Activated CD4-positive, alpha-beta T cell treated with anti-CD3 and anti-CD28 coated beads, Interleukin-2, amount 50 U/mL, for 4 hours (primary cell): ENCODE measurements at regions not wholly inside any gene's neighbourhood (a gene's known extent, or its start where the extent isn't known, plus 50 kb on each side); places are given as distances from the start of the nearest gene placed in this dataset.
"Not testable (repeated sequence)": the region's sequence is repeated elsewhere in the genome, so short reads cannot be mapped to it uniquely, and the experiment has no call there.

Experiments used
- DNase-seq, 2 experiments: peaks; one replicate each; pipeline ENCODE4 v3.0.0-alpha.2; 2020

DNA sequence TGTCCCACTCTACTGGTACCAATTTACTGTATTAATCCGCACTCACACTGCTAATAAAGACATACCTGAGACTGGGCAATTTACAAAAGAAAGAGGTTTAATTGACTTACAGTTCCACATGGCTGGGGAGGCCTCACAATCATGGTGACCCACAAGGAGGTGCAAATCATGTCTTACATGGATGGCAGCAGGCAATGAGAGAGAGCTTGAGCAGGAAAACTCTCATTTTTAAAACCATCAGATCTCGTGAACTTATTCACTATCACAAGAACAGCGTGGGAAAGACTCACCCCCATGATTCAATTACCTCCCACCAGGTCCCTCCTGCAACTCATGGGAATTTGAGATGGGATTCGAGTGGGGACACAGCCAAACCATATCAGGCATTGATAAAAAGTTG, 298.5 kb downstream of the DUSP6 start:
- DNase-seq = not testable (repeated sequence)

DNA sequence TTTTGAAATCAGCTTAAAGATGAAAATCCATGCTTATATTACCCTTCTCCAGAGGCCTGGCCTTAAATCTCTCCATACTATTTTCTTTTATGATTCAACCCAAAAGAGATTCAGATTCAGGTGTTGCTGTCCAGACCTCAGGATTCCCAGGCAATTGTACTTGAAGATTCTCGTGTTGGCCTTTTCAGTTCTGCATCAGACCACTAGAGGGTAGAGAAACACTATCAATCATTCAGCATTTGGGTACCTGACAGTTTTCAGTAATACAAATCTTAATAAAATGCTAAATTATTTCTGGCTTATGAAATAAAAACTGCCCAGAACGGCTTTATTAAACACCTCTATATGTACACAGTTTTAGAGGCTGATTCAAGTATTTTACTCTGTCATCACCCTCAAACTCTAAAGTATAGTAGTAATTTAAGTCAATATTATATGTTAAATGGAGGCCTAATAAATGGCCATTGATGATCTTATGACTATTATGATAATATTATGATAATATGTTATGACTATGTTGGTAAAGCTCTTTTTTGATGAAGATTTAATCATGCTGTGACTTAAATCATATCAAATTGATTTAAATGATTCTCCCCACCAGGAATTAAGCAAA, 301.1 kb downstream of the DUSP6 start:
- DNase-seq = no peak

DNA sequence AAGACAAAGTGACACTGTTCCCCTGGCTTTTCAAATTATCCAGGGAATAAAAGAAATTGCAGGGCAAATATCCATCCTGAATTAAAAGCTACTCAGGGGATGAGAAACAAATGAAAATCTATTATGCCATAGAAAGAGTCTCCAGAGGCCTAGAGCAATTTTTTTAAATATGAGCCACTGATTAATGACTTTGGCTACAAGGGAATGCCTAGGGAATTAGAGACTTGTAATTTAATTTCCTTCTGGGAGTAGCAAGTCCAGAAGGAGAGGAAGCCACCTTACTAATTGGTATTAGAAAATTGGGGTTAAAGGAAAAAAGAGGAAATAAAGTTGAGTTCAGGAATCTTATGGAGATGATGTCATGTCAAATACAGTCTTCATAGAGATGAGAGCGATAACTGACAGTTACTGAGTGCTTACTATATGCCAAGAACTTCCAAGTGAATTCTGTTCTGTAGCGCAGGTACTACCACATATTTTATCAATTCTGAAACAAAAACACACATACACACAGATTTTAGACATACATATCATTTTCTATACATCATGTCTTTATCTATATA, 304.4 kb downstream of the DUSP6 start:
- DNase-seq = no peak

DNA sequence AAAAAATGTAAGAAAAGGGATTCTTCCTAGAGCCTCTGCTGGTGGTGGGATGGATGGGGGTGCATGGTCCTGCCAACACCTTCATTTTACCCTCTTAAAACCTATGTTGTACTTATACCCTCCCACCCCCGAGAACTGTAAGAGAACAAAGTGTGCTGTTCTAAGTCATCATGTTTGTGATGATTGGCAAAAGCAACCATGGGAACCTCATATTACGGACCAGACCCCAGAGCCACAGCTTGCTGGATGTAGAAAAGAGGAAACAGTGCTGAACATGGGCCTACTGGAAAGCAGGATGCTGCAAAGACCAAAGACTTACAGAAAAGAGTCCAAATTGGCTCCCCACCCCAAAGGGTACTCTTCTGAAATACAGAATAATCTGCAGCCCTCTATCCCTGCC, 311.2 kb downstream of the DUSP6 start:
- DNase-seq = no peak

DNA sequence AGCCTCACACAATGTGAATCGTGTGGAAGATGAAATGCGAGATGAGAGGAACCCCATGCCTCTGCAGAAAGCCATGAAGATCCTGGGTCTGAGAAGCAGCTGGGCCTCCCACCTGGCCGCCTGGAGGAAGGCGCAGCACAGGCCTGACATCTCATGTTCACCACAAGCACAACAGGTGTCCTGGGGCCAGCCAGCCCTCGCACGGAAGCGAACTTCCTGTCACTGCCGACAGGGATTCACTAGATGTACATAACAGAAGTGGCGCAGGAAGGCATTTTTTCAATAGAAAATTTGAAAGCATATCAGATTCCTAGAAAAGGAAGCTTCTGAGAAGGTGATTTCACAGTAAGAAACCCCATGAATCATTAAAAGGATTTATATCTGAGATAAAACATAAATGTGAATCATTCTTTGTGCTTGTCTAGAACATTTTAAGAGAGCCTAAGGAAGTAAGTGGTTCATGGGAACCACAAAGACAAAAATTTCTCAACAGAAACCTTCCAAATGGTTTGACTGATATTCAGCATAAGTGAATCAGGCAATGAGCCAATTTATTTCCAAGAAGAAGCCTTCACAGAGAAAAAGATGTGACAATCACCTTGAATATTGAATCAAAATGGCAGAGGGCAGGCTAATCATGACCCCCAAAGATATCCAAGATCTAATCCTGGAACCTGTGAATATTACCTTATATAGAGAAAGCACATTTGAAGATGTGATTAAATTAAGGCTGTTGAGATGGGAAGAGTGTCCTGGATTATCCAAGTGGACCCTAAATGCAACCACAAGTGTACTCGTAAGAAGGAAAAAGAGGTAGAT, 311.9 kb downstream of the DUSP6 start:
- DNase-seq = peak; percentile 71 to 79

DNA sequence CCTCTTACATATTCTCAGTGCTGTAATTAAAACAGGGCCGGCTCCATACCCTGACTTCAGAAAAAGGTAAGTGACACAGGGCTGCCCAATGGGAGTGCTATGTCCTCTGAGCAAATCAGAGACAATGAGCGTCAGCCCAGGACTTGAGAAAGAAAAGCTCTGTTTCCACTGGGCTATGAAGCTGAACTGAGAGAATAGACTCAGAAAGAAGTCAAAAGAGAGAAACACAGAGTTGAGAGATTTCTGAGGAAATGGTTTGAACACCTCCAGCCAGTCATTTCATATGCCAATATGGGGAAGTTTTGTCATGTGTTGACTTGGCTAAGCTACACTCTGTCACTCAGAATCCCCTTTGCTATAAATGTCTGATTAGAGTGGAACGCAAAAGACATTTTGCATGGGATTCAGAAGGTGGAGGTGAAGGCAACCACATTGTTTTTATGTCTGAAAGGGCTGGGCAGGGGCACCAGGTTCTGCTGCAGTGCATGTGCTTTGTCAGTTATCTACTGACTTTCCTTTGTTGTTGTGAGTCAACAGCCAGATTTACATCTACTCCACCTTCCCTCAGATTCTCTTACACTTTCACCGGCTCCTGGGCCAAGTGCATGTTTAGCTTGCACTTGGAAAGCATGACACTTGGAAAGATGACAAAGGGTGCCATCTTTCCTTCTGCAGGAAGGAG, 313.3 kb downstream of the DUSP6 start:
- no peak for DNase-seq

DNA sequence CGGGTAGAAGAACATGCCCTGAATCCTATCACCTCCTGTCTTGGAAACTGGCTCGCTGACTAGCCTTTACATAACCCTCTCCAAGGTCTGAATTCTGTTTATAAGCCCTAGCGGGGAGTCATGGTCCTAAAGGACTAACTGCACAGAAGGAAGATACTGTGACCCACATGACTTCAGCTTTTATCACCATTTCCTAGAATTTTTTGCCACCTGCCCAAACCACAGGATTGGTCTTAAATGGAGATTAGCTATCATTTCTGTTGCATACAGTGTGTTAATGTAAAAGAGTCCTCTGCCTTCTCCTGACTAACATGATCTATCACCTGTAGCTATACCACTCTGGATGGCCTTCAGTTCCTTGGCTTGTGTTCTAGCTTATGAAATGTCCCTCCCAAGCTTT, 319.2 kb downstream of the DUSP6 start:
- DNase-seq = no peak

DNA sequence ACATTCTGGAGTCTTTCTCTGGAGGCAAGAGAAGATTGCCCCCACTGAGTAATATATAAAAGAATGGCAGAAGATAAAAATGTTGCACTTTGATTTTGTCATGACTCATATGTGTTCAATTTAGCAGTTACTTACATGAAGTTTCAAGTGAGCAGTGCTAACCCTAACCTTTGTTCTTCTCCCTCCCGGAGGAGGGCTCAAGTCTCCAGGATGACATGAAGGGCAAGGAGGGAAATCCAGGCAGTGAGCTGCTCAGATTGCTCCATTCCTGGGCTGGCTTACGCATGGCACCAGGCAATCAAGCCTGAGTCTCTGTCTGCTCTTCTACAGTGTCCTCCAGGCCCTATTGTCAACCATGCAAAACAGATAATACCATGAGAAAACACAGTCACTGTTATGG, 322.3 kb downstream of the DUSP6 start:
- no peak for DNase-seq

DNA sequence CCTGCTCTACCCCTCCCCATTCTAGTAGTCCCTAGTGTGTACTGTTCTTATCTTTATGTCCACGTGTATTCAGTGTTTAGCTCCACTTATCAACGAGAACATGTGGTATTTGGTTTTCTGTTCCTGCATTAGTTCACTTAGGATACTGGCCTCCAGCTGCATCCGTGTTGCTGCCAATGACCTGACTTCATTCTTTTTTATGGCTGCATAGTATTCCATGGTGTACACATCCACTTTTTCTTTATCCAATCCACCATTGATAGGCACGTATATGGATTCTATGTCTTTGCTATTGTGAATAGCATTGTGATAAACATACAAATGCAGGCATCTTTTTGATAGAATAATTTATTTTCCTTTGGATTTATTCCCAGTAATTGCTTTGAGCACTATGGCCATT, 327.7 kb downstream of the DUSP6 start:
- no peak for DNase-seq

DNA sequence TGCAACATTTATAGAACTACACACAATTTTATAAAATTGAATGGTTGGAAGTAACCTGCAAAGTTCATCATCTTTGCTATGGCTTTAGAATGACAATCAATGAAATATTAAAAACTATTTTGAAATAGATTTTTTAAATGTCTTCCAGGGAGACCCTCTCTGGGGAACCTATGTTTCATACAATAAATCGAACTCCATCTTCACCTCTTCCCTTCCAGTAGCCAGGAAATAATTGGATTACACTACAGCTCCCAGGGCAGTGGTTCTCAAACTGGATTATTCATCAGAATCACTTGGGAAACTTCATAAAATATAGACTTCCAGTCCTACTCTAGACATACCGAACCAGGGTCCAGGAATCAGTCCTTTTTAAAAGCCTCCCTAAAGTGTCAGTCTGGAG, 328.4 kb downstream of the DUSP6 start:
- no peak for DNase-seq

DNA sequence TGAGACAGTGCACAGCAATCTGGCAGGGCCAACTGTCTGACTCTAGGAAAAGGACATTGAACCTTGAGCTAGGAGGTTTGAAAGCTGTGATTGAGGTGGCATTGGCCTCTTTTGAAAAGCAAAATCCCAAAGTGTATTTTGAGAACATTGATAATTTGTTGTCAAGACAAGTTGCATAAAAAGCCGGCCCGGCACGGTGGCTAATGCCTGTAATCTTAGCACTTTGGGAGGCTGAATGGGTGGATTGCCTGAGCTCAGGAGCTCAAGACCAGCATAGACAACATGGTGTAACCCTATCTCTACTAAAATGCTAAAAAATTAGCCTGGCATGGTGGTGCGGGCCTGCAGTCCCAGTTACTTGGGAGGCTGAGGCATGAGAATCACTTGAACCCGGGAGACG, 331.6 kb downstream of the DUSP6 start:
- no peak for DNase-seq

DNA sequence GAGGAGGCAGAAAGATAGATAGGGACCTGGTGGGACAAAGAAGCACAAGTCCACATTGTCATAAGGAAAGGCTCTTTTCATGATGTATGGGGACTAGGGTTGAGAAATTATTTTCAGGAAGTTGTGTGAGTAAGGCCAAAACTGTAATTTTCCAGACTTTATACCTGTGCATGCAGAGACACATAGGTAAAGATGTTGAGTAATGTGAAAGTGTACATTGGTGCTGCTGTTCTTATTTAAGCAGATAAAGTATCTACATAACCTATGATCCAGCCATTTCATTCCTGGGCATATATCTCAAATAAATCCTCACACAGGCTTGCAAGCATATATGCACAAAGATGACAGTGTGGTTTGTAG, 332.2 kb downstream of the DUSP6 start:
- DNase-seq = no peak

DNA sequence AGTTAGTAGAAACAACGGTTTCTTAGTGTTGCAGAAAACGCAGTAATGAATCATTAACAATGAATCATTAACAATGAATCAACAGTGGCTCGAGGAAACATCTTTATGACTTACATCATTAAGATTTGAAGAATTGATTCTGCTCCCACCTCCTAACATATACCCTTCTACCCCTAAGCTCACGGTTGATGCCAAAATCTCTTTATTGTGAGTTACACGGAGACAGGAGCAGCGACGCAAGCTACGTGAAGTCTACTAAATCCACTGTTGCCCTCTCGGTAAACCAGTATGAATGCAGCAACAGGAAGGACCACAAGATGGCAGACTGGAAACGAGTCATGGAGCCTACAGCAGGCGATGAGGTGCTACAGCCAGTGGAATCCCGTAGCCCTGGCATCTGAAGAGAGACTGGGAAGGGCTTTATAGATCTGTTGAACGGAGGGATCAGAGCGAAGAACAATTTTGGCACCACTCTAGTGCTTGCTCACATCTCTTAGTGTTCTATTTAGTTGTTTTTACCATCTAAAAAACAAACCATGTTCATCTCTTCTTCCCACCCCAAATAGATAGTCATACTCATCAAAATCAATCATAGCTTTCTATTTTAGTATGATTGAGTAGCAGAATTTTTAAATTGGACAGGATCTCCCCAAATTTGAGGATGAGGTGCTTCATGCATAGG, 332.7 kb downstream of the DUSP6 start:
- peak; percentile 64 to 65 for DNase-seq

DNA sequence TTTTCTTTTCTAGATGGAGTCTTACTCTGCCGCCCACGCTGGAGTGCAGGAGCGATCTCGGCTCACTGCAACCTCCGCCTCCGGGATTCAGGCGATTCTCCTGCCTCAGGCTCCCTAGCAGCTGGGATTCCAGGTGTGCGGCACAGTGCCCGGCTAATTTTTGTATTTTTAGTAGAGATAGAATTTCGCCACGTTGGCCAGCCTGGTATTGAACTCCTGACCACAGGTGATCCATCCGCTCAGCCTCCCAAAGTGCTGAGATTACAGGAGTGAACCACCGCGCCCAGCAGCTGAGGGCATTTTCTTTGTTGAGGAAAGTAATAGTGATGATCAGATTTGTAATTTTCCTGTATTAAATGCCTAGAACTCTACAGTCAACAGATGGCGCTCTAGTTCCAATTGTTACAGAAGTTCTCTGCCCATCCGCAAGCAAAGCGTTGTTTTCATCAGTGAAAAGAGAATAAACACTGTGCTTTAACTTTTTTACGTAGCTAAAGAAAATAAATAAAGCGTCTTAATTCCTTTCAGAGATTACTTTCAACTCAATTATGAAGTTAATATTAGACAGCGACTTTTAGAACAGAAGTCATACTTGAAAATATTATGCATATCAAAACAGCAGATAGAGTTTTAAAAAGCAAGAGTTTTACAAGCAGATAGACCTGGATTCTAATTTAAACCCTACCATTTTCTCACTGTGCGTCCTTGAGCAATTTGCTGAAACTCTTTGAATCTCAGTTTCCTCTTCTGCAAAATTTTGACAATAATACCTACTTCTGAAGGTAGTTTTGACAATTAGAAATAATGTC, 335.1 kb downstream of the DUSP6 start:
- peak in 1 of 2 experiments; percentile 6 for DNase-seq

DNA sequence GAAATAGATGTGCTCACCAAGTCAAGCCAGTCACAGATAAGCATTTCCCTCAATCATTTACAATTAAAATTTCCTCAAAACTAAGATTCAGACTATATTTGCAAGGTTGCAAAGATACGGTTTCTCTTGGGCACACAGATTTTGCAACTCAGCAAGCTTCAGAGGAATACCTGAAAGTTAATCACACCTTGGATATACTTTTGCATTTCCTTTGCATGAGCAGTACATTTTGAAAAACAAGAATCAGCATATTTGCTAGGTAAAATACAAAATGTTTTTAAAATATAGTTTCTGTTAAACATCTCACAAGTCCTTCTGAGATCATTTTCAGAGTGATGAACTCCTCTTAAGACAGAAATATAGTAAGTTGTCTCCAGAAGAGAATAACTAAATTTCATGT, 336.9 kb downstream of the DUSP6 start:
- DNase-seq = no peak

DNA sequence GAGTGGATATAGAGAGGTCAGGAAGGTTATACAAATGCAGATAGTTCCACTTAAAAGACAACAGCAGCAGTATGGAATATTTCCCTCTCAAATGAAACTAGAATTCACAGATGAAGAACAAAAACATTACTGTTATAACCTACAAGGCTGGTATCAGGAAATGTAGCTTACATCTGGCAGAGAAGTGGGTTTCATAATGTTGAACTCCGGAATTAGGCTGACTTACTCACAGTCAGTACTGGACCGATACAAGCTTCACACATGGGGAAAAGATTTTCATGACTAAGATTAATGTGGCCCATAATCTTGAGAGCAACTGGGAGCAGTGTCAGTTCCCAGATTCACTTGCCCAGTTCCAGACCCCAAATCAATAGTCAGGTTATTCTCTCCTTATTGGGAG, 353.9 kb downstream of the DUSP6 start:
- DNase-seq = no peak

DNA sequence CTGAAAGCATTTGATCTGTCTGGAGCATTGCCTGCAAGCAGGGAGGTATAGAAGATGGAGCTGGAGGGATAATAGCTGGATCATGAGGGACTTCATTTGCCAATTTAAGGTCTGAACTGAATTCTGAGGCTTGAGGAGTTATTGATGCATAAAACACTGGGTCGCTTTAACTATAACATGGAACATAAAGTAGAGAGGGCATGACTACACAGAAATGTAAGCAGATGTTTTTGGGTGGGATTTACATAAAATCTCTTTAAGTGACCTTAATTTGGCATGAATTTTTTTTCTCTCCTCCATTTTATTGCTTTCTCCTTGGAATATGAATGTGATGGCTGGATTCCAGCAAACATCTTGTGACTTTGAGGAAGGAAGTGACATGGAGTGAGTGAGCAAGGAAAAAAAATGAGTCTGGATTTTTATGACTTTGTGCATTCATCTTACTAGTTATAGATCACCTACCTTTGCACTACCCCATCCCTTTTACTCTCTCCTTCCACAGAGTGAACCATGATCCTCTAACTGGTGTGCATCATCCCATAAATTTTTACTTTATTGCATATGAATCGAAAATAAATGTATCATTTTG, 356.0 kb downstream of the DUSP6 start:
- no peak for DNase-seq

DNA sequence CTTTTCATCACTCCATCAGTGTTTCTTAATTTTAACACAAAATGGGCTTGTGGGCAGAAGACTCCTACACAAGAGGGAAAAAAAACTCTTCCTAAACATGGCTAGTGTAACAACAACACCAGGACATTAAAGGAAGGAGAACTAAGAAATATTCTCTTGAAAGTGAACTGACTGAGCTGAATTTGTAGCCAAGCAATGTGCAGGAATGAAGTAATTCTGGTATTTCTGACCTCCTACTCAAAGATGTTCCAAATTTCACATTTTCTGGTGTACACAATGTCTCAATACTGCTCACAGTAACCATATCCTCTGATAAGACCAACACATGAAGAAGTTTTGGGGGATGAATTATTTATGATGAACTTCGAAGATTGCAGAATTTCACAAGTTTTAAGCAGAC, 357.3 kb downstream of the DUSP6 start:
- DNase-seq = no peak

DNA sequence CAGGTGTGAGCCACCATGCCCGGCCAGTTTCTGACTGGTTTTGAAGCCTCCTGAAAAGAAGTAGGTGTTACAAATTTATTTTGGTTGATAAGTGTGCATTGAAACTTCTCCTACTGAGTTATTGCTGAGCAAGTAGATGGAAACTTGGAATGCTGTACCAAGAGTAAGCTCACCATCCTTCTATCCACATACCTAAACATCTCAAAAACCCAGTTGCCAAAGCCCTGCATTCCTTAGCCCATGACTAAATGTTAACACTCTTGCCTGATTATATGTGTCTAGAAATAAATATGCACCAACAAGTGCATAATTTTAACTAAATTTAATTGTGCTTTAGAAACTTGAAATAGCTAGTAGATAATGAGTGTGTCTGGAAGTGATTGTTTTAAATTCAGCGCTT, 357.8 kb downstream of the DUSP6 start:
- no peak for DNase-seq

DNA sequence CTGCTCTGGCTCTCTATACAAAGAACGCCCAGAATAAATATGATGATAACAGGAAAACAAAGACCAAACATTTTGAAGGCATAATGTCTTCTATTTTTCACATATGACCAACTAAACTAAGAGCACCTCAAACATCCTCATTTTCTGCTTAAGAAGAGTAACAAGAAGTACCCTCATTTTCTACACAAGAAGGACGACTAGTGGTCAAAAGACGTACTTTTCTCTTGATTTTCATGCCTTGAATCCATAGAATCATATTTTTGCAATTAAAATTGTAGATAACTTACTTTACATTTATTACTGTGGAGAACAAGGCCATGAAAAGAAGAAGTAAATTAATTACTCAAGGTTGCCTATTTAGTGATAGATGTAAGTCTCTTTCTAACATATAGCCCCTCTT, 358.6 kb downstream of the DUSP6 start:
- no peak for DNase-seq

DNA sequence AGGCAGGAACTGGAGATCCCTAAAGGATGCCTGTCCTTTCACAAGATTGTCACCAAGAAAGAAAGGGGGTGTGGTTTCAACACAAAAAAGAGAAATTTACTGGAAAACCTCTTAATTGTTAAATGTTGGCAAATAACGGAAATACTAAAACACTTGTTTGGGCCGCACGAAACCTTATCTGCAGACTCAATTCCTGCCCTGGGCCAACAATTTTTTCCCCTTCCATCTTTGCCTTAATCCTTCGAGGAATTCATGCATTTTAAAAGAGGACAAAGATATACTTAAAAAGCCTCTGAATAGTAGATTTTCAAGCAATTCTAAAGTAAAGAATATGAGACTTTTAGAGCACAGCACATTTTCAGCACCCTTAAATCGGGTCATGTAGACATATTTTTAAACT, 366.2 kb downstream of the DUSP6 start:
- no peak for DNase-seq

DNA sequence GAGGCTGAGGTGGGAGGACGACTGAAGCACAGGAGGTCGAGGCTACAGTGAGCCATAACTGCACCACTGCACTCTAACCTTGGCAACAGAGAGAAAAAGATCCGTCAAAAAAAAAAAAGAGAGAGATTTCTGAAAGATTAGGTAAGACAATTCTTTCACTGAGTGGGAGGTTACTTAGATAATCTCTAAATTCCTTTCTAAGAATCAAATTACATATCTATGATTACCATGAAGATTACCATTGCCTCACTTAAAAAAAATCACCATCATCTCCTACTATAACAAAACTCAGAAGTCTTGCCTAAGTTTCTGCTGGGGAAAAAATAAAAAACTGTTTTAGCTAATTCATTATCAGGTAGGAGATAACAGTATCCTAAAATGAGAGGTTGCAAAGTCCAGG, 366.7 kb downstream of the DUSP6 start:
- DNase-seq = no peak
